NOMO-1 (cell line): ENCODE measurements at regions not wholly inside any gene's neighbourhood (a gene's known extent, or its start where the extent isn't known, plus 50 kb on each side); places are given as distances from the start of the nearest gene placed in this dataset.

Experiments
- DNase-seq, 2 experiments: peaks; one replicate each; lab custom pipeline; 2025; ENCODE audit not compliant: unreplicated experiment in 2 of 2; lab: John Stamatoyannopoulos, UW

GRCh38 chr11:16685914-16686313, 52.5 kb upstream of the C11orf58 start:
- DNase-seq, result no peak

- no peak for DNase-seq
Observed at GRCh38 chr11:16678466-16679116, 59.9 kb upstream of the C11orf58 start.

DNA sequence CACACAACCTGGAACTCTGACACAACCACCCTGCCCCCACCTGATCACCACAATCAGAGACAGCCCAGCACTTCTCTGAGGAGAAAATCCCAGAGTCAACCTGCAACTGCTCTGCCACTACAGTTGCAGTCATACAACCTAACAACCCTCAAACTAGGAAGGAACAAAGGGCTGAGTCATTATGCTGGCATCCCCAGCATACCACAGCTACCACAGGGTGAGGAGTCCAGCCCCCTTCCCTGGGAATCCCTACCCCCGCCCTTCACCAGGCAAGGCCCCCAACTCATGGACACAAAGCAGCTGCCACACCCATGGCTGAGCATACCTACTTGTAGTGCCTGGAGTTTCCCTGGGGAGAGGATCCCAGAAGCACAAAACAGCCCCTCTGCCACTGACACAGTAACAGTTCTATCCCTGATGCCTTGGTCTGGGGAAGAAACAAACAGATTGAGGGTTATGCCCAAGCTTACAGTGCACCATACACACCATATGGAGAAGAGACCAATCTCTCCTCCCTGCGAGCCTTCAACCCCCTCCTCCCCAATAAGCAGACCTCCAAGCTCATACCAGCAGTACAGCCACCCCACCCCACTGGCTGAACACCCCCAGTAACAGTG, 68.5 kb upstream of the C11orf58 start:
- no peak for DNase-seq

DNA sequence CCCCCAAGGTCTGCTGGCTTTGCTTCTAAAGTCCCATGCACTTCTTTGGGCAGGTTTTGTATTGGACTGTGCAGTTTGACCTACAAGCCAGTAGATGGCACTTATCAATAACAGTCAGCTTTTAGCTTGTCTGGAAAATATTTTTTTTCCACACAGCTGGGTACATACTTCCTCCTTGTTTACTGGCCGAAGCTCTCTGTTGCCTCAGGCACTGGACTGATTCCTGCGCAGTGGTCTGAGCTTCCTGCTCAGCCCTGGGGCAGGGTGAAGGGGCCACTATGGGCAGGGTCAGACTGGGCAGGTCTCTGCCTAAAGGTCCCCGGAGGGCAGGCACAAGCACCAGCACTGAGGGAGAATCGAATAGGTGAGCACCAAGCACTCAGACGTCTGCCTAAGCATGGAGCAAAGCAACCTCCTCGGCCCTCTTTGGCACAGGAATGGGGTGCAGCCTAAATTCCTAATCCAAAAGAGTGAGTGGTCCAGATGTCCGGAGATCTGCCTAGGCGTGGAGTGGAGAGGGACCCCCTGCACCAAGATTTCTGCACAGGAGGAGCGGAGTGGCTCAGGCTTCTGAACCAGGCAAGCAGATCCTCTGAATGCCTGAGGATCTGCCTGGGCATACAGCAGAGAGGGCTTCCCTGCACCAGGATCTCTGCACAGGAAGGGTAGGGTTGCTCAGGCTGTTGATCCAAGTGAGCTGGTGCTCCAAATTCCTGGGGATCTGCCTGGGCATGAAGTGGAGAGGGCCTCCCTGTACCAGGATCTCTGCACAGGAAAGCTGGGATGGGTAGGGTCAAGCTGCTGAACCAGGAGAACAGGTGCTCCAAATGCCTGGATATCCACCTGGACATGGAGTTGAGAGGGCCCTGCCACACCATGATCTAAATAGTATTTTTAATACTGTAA, 105.9 kb upstream of the C11orf58 start:
- no peak for DNase-seq

GRCh38 chr11:16630651-16631050, 107.8 kb upstream of the C11orf58 start:
- no peak for DNase-seq

DNA sequence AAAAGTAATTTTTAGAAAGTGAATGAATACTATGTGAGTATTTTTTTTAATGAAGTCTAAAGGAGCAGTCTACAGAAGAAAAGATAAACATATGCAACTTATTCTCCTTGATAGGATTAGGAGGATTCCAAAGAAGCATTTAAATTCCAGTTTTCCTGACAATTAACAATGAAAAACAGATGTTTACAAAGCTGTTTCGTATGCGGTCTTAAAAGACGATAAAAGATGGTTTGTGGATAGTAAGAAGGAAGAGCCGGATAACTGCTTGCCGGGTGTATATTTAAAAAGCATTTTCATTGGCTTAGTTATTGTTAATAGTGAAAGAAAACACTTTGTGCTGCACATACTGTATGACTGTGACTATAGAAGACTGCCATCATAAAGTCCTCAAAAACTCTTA, 120.0 kb upstream of the C11orf58 start:
- no peak for DNase-seq

DNA sequence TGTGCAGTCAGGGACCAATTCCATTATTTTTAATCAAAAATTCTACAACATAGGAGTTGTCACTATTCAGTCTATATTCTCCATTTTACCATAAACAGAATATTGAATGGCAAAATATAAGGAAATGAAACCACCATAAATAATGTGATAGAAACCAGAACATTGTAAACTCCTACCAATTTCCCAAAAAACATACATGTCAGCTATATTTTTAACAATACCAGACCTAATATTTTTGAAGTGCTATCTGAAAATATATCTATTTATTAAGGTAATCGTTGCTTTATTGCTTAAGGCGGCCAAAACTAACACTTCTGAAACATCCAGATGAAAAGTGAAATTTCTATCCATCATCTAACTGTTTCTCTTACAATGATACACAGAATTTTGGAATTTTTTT, 123.0 kb upstream of the C11orf58 start:
- DNase-seq, result no peak

- peak; percentile 55 to 70 for DNase-seq
Observed at GRCh38 chr11:16613512-16614381, 124.7 kb upstream of the C11orf58 start.

DNA sequence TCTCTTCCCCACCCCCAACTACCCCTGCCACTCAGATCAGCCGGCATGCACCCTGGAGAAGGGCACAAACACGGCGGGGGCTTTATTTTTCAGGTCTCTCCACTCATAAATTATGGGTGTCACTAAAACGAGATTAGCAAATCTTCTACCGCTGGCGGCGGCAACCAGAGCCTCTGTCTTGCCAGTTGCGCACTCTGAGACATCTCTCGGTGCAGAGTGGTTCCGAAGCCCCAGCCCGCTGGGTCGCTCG, 125.3 kb upstream of the C11orf58 start:
- DNase-seq, result no peak

DNA sequence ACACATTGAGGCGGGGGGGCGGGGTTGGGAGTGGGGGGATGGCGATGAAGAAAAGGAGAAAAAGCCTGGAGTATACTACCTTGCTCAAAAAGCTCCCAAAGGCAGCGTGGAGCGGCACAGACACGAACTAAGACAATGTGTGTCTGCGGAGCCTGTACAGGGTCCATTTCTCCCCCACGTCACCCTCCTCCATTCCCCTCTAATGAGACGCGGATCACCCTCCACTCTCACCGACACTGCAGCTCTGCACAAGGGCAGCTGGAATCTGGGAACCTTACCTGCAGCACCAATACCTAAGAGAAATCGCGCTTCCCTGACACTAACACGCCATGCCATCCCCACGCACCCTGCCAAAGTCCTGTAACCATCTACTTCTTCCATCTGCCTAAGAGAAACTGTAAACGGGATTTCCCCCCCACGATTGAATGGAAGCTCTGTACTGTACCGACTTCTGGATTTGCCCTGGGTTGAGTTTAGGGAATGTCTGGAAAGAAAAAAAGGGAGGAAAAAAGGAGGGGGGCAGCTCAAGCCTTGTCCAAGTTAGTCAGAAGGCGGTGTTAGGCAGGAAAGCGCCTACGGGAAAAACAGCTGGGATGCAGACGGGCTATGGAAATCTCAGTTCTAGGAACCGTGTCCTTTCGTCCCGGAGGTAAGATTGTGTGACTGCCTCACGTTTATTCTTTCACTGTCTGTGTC, 125.7 kb upstream of the C11orf58 start:
- DNase-seq, result no peak

DNA sequence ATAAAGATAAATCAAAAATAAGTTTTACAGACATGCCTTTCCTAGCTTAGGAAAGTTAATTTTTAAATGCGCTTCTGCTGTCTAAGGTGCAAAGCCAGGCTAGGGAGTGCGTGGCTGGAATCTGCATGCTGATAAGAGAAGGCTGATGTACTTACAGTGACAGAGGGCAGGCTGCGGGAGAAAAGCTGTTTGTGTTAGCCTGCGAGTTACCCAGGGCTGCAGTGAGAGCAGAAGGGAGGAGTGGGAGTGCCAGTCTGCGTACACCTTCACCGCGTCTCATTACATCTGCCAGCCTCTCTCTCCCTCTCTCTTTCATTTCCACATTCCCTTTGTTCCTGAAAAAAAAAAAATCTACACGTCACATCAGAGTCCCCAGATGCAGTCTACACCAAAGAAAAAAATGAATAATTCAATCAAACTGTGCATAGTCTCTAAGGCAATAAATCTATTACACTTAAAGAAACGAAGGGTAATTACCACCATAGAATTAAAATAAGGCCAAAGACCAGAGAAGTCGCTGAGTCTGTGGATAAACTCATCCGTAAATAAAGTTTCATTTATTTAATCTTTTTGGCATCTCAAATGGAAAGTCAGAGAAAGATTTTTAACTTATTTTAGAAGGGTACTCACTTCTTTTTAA, 126.4 kb upstream of the C11orf58 start:
- DNase-seq, result no peak

GRCh38 chr11:16611401-16611921, 127.0 kb upstream of the C11orf58 start:
- no peak for DNase-seq

- no peak for DNase-seq
Observed at GRCh38 chr11:16610738-16611388, 127.6 kb upstream of the C11orf58 start.

- DNase-seq, result no peak
Observed at GRCh38 chr11:16610213-16610737, 128.2 kb upstream of the C11orf58 start.

DNA sequence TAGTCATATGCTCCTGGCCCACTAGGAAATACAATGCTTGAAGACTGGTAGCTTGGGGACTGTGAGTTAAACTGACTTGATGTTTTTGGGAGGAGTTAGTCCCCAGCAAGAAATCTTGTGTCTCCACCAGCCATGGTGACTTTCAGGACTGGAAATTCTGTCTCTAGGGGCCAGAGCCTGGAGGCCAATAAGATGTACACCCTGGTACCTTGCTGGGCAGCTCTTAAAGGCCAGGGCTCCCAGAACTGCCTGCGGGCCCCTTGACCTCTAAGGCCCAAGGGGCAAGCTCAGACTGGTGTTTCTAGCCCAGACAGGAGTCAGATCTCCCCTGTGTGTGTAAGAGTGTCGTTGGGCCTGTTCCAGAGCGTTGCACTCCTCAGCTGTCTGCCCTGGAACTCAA, 128.7 kb upstream of the C11orf58 start:
- DNase-seq, result no peak

DNA sequence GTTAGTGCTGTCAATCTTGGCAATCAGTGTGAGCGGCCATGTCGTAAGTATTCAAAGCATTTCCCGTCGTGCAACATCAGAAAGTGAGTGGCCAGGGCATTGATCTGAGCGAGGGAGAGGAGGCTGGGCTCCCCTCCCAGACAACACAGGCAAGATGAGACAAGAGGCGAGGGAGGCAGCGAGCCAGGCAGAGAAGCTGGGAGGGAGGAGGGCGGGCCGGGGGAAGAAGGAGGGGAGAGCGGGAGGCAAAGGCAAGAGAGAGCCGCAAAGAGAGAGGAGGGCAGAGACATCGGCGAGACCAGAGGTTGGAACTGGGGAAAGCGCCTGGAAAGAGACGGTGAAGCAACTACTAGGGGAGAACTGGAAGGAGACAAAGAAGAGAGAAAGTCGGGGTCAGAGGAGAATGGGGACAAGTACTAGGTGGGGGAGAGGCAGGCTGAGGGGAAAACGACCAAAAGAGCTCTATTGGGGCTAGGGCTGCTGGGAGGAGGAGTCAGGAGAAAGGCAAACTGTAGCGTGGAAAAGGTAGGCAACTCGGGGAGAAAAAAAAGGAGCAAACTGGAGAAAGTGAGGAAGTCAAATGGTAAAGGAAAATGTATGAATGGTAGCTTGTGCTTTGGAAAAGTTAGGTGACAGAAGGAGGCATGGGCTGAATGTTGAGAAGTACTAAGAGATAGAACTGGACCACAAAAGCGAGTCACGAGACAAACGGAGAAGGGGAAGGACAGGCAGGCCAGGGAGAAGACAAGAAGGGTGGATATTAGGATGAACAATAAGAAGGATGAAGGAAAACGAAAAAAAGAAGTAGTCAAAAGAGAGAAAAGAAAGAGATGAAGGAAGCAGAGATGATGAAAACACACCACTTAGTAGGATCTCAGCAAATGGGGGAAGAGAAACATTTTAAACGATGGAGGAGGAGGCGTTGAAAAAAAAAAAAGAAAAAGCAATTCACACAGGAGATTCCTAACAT, 130.5 kb upstream of the C11orf58 start:
- no peak for DNase-seq

- no peak for DNase-seq
Observed at GRCh38 chr11:16606784-16607674, 131.4 kb upstream of the C11orf58 start.
